B cell (primary cell): ENCODE measurements at regions not wholly inside any gene's neighbourhood (a gene's known extent, or its start where the extent isn't known, plus 50 kb on each side); places are given as distances from the start of the nearest gene placed in this dataset.

Experiments used
- ATAC-seq: fragments of 200-7000 bp; cut with Tn5 transposase; one replicate; pipeline ENCODE4 v1.10.0; 2021; ENCODE audit warnings: low read depth, mild to moderate bottlenecking, moderate number of reproducible peaks, moderate library complexity
- CTCF ChIA-PET: fragments of 350-600 bp; sonication (Branson Sonifier 250); formaldehyde crosslinking; loops from one replicate; lab custom pipeline; 2021; ENCODE audit warnings: antibody characterized with exemption, inconsistent platforms; lab: Charles Lee
- POLR2A ChIA-PET: fragments of 350-600 bp; sonication (Branson Sonifier 250); formaldehyde crosslinking; loops from one replicate; lab custom pipeline; 2021; ENCODE audit warnings: antibody characterized with exemption; lab: Charles Lee
- DNase-seq: peaks from one replicate; pipeline ENCODE4 v3.0.0; 2013
- H2AFZ ChIP-seq: 2 replicates; pipeline ENCODE4 v1.6.1; 2012; ENCODE audit warnings: mild to moderate bottlenecking, low read depth, low read length; ENCODE audit not compliant: insufficient read depth, poor library complexity, severe bottlenecking
- H3K27ac ChIP-seq, 2 donors: 1 replicate in 1 of 2; 2 replicates in 1 of 2; pipeline ENCODE4 v1.5.1; 2012 to 2013; ENCODE audit warnings: low read length in 2 of 2, mild to moderate bottlenecking in 2 of 2, moderate library complexity in 1 of 2
- H3K27me3 ChIP-seq, 4 experiments: fragments of 200-600 bp in 1 of 4; sonication (generic) in 1 of 4; replicated peaks in 1 of 4; 1 replicate in 2 of 4; 2 replicates in 2 of 4; pipeline versions ENCODE4 v1.6.1 to v1.7.0; 2013 to 2016; ENCODE audit warnings: low read length in 3 of 4, mild to moderate bottlenecking in 2 of 4, mixed read lengths in 1 of 4, moderate library complexity in 1 of 4; ENCODE audit not compliant: insufficient read depth in 4 of 4, control insufficient read depth in 3 of 4; ENCODE audit errors: control extremely low read depth in 1 of 4
- H3K36me3 ChIP-seq, 2 experiments: replicated peaks in 1 of 2; 1 replicate in 1 of 2; 2 replicates in 1 of 2; pipeline versions ENCODE4 v1.6.1 to v1.7.1; 2013; ENCODE audit warnings: low read length in 1 of 2; ENCODE audit not compliant: insufficient read depth in 2 of 2, control insufficient read depth in 1 of 2; ENCODE audit errors: control extremely low read depth in 1 of 2, extremely low read depth in 1 of 2
- H3K4me1 ChIP-seq, 2 donors: fragments of 200-600 bp in 1 of 2; sonication (generic) in 1 of 2; 1 replicate in 1 of 2; 2 replicates in 1 of 2; pipeline versions ENCODE4 v1.5.1 to v1.6.1; 2013 to 2017; ENCODE audit warnings: low read length in 2 of 2; ENCODE audit not compliant: control insufficient read depth in 2 of 2, insufficient read depth in 2 of 2
- H3K4me2 ChIP-seq: replicated peaks from 2 replicates; pipeline ENCODE3; 2012; ENCODE audit warnings: mild to moderate bottlenecking, low read depth, low read length; ENCODE audit not compliant: poor library complexity, severe bottlenecking
- H3K4me3 ChIP-seq, 5 experiments: fragments of 200-600 bp in 1 of 5; sonication (generic) in 1 of 5; 1 replicate in 3 of 5; 2 replicates in 2 of 5; pipeline versions ENCODE4 v1.5.1 to v1.7.0; 2011 to 2016; ENCODE audit warnings: low read length in 4 of 5, mild to moderate bottlenecking in 4 of 5, low read depth in 2 of 5, control low read depth in 1 of 5, moderate library complexity in 1 of 5; ENCODE audit not compliant: insufficient read depth in 1 of 5; ENCODE audit errors: control extremely low read depth in 1 of 5, extremely low read depth in 1 of 5
- H3K79me2 ChIP-seq: fragments of 200-600 bp; sonication (generic); one replicate; pipeline ENCODE4 v1.6.0; 2016; ENCODE audit warnings: low read length; ENCODE audit not compliant: control insufficient read depth, insufficient read depth
- H3K9ac ChIP-seq: fragments of 200-600 bp; sonication (generic); 2 replicates; pipeline ENCODE4 v1.6.1; 2017; ENCODE audit warnings: mild to moderate bottlenecking, low read length, moderate library complexity
- H3K9me3 ChIP-seq, 3 donors: one replicate each; pipeline versions ENCODE4 v1.6.1 to v1.7.1; 2013; ENCODE audit warnings: low read length in 2 of 3; ENCODE audit not compliant: control insufficient read depth in 2 of 3, insufficient read depth in 1 of 3; ENCODE audit errors: control extremely low read depth in 1 of 3
- H4K20me1 ChIP-seq: 2 replicates; pipeline ENCODE4 v1.6.0; 2012; ENCODE audit warnings: mild to moderate bottlenecking, low read length; ENCODE audit not compliant: insufficient read depth, control insufficient read depth, poor library complexity, severe bottlenecking
- H3K27ac Mint-ChIP-seq: one replicate; pipeline ENCODE4 v1.8.0; 2021; ENCODE audit warnings: mixed read lengths
- H3K27me3 Mint-ChIP-seq: one replicate; pipeline ENCODE4 v1.8.0; 2021; ENCODE audit warnings: mixed read lengths
- H3K4me1 Mint-ChIP-seq: one replicate; pipeline ENCODE4 v1.8.0; 2021; ENCODE audit warnings: mixed read lengths
- H3K4me3 Mint-ChIP-seq: one replicate; pipeline ENCODE4 v1.8.0; 2021; ENCODE audit warnings: mixed read lengths
- H3K9me3 Mint-ChIP-seq: one replicate; pipeline ENCODE4 v1.8.0; 2022; ENCODE audit warnings: mixed read lengths; ENCODE audit not compliant: insufficient read depth
- CTCF ChIP-seq: fragments of 200-600 bp; IDR thresholded peaks from one replicate; pipeline ENCODE4 v1.8.0; 2022; ENCODE audit warnings: antibody characterized with exemption, mild to moderate bottlenecking
- EZH2 ChIP-seq: IDR thresholded peaks from 2 replicates; pipeline ENCODE4 v1.6.1; 2012; ENCODE audit warnings: borderline replicate concordance, low read depth, mild to moderate bottlenecking, moderate library complexity, low read length; ENCODE audit not compliant: insufficient read depth, poor library complexity, severe bottlenecking
- WGBS: methylation state at CpG from one replicate; pipeline ENCODE4 v1.1.5; 2013; ENCODE audit warnings: missing lambda C conversion rate; ENCODE audit not compliant: insufficient coverage; 5-methylcytosine and 5-hydroxymethylcytosine counted together
- intact Hi-C: fragments of 100-400 bp; cut with micrococcal nuclease; formaldehyde crosslinking; loops from one replicate; pipeline ENCODE4 v1.10.0; 2022

DNA sequence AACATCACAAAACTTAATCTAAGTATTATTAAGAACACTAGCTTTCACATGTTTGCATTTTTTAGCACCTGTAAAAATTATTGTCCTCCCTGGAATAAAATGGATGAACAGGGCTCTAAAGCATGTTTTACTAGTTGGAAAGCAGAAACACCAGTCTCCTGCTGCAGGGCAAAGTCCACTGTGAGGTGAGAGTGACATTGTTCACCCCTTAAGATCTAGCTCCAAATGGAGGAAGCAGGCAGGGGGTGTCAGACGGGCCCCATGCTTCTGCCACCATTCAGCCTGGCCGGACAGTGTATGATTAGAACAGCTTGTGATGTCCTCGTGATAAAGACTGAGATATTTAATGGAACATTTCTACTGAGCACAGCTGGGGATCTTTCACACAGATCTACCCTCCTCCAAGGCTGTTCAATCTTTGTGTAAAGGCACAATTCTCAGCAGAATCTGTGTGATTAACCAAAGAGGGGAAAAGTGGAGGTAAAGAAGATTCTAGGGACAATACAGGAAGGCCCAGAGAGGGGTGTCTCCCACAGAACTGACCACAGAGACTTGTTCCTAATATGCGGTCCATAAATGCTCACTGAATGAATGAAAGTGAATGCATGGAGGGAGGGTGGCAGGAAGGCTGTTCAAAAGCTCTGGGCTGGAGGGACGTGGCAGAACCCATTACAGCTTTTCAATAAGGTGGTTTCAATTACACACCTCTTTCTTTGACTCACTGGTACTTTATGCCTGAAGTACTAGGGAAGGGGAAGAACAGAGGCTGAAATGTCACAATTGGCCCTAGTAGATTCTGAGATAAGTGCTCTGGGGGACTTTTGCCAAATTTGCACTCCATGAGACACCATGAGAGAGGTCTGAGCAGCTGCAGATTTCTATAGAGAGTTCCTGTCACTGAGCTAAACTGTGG lies 239.1 kb upstream of the ARHGAP20 start:
- no peak overlapping the region for H3K27ac ChIP-seq
- no peak overlapping the region for H3K4me3 ChIP-seq
- Mint-ChIP-seq H3K4me3 (no peak overlapping the region), H3K27me3 (no peaks in the 10 kb centered on the region), H3K4me1 (no peaks in the 10 kb centered on the region), H3K27ac (no peak overlapping the region), H3K9me3 (no peaks in the 10 kb centered on the region)
- ATAC-seq (no peak), DNase-seq (no peak)
- TF ChIP-seq EZH2 (no peak), CTCF (no peak)
- no peak overlapping the region for H3K4me2 ChIP-seq
- no peaks in the 10 kb centered on the region for H3K27me3 ChIP-seq
- no peak overlapping the region for H2AFZ ChIP-seq
- H3K79me2 ChIP-seq, result no peaks in the 10 kb centered on the region
- H3K9me3 ChIP-seq, result no peaks in the 10 kb centered on the region
- H3K4me1 ChIP-seq, result no peaks in the 10 kb centered on the region
- H3K36me3 ChIP-seq, result no peaks in the 10 kb centered on the region
- WGBS, result 67% methylated on average over 1 of the region's 5 CpGs
- CTCF ChIA-PET, result interaction anchor here (1.0 kb wide), 1 partner anchor 9 kb away, joined by 3 read pairs; no protein-coding TSS in a partner anchor
- intact Hi-C loops, result no loop called here
- POLR2A ChIA-PET, result no interaction called here
- no peak overlapping the region for H3K9ac ChIP-seq
- H4K20me1 ChIP-seq, result no peaks in the 10 kb centered on the region

GRCh38 chr11:110948112-110948511 lies 235.9 kb upstream of the ARHGAP20 start:
- TF ChIP-seq EZH2 (no peak), CTCF (no peak)
- no peaks in the 10 kb centered on the region for H3K27me3 Mint-ChIP-seq
- Histone ChIP-seq H3K79me2 (no peaks in the 10 kb centered on the region), H3K27me3 (no peaks in the 10 kb centered on the region), H3K4me2 (no peak overlapping the region), H3K27ac (no peak overlapping the region), H2AFZ (no peak overlapping the region), H3K9ac (no peak overlapping the region), H3K9me3 (no peaks in the 10 kb centered on the region), H4K20me1 (no peaks in the 10 kb centered on the region), H3K36me3 (no peaks in the 10 kb centered on the region), H3K4me1 (no peaks in the 10 kb centered on the region), H3K4me3 (no peak overlapping the region)
- ChIA-PET POLR2A (no interaction called here), CTCF (no interaction called here)
- H3K27ac Mint-ChIP-seq, result no peak overlapping the region
- no peak overlapping the region for H3K4me3 Mint-ChIP-seq
- 89% methylated on average over 2 of the region's 3 CpGs for WGBS
- H3K4me1 Mint-ChIP-seq, result no peaks in the 10 kb centered on the region
- DNase-seq (no peak), ATAC-seq (no peak)
- H3K9me3 Mint-ChIP-seq, result no peaks in the 10 kb centered on the region
- intact Hi-C loops, result no loop called here
